SIG-M5 treated with dmso at 0.1 percent for 504 hours (cell line): ENCODE measurements at regions not wholly inside any gene's neighbourhood (a gene's known extent, or its start where the extent isn't known, plus 50 kb on each side); places are given as distances from the start of the nearest gene placed in this dataset.

Experiments used
- DNase-seq: peaks from one replicate; lab custom pipeline; 2025; ENCODE audit not compliant: unreplicated experiment; lab: John Stamatoyannopoulos, UW

GRCh38 chr4:99714179-99714578 is 56.6 kb upstream of the C4orf54 start:
- DNase-seq: no peak

DNA sequence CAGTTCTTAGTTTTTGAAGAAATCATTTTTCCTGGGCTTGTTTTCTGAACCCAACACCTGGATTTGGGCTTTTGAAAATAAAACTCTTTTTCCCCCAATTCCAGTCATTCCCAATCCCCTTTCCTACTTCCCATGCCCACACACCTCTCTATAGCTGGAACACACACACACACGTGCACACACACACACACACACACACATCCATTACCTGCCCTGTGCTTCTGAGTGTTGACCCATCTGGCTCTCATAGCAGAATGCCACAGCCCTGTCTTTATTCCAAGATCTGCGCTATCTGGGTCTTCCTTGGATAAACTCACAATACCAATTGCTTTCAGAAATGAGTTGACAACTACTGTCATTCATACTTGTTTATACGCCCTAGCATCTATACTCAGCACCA is 54.9 kb upstream of the C4orf54 start:
- no peak for DNase-seq

- DNase-seq: no peak
Observed at GRCh38 chr4:99712099-99712498, 54.5 kb upstream of the C4orf54 start.

DNA sequence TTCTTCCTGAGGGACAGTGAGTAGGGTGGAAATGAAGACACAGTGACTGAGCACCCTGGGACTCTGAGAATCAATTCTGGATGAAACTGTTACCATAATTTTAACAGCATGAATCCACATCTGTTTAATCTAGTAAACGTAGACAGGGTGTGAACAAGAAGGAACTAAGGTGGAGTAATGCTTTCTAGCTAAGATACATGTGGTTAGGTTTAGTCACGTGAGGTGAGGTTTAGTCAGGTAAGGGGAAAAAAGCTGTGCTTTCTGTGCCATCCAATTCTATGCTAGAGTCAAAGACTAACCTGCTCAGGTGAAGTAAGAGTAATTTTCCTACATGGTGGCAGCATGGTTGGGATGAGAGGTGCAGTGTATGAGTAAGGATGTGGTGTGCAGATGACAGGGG is 54.0 kb upstream of the C4orf54 start:
- no peak for DNase-seq

DNA sequence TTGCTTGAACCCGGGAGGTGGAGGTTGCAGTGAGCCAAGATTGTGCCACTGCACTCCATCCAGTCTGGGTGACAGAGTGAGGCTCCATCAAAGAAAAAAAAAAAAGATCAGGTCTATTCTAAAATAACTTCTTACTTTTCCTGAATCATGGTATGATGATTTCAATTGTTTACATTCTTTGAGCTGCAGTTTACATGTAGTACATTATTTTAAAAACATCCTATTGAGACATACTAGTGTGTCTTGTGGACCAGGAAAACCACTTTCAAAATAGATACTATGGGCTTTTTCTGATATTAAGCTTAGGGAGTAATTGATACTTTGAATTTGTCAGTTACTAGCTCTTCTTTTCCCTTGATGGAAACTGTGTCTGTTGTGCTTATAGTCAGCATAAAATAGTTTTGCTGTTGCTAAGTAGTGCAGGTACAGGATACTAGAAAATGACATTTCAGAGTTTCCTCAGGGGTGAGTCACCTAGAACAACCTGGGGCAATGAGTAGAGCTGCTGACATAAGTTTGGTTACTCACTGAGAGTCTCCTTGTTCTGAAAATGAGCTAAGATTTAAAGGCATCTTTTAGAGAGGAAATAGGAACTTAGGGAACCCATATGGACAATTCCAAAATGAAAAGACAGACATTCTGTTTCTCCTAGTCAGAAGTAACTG is 53.2 kb upstream of the C4orf54 start:
- DNase-seq: no peak

DNA sequence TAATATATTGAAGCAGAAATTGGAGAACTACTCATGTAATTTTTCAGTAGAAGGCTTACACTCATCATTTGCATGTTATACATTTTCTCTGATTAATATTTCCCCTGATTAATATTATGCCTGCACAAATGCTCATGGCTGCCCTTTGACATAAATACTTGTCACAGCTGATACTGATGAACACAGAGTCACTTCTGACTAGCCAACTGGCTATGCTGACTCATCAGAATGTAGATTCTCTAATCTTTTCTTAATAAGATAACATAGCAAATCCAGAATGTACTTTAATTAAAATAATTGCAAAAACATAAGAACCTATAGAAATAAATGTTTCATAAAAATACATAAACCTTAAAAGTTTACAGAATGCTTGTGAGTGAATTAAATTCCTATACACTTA is 52.4 kb upstream of the C4orf54 start:
- DNase-seq: no peak

DNA sequence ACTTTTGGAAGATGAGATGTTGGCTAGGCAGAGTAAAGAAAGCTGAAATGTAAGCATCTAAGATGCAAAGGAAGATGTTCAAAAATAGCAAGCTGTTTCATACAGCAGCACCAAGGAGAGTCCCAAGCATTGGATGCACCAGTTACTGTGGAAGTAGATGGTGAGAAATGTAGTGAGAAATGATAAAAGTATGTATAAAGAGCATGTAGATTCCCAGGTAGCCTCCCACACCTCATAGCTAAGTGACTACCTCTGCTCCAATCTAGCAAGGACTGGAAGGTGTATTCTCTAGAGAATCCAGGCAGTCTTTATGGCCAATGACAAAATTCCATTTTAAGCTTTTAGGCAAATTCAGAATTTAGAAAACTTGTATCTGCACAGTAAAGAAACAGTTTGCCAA is 50.9 kb upstream of the C4orf54 start:
- DNase-seq: no peak
